VCaP (cell line): ENCODE measurements at regions not wholly inside any gene's neighbourhood (a gene's known extent, or its start where the extent isn't known, plus 50 kb on each side); places are given as distances from the start of the nearest gene placed in this dataset.

Source experiments
- H3K27ac ChIP-seq: fragments of 450-650 bp; 2 replicates; pipeline ENCODE4 v1.5.1; 2017
- CTCF ChIP-seq: fragments of 450-650 bp; conservative IDR thresholded peaks from 2 replicates; pipeline ENCODE4 v1.5.1; 2017; ENCODE audit warnings: mild to moderate bottlenecking, moderate library complexity

GRCh38 chr2:8133913-8134472 is 547.9 kb upstream of the ID2 start:
- peak overlapping the region; percentile 55 for H3K27ac ChIP-seq
- TF ChIP-seq CTCF: no peak

- TF ChIP-seq CTCF: no peak
- peak overlapping the region; percentile 55 for H3K27ac ChIP-seq
Measured at GRCh38 chr2:8134473-8134932, 547.4 kb upstream of the ID2 start.

- H3K27ac ChIP-seq: peak overlapping the region; percentile 55
- TF ChIP-seq CTCF: no peak
Measured at GRCh38 chr2:8134985-8135682, 546.7 kb upstream of the ID2 start.

- H3K27ac ChIP-seq: no peak overlapping the region
- no peak for TF ChIP-seq CTCF
Measured at GRCh38 chr2:8137801-8138200, 544.1 kb upstream of the ID2 start.

GRCh38 chr2:8138525-8138922 is 543.3 kb upstream of the ID2 start:
- H3K27ac ChIP-seq: no peak overlapping the region
- no peak for TF ChIP-seq CTCF

- no peak overlapping the region for H3K27ac ChIP-seq
- no peak for TF ChIP-seq CTCF
Measured at GRCh38 chr2:8138923-8139667, 542.8 kb upstream of the ID2 start.

- H3K27ac ChIP-seq: no peak overlapping the region
- TF ChIP-seq CTCF: no peak
Measured at GRCh38 chr2:8139668-8140200, 542.1 kb upstream of the ID2 start.
